AG04450 (cell line): ENCODE measurements at regions not wholly inside any gene's neighbourhood (a gene's known extent, or its start where the extent isn't known, plus 50 kb on each side); places are given as distances from the start of the nearest gene placed in this dataset.

ENCODE experiments used
- CTCF ChIA-PET: fragments of 300-600, 350-600 bp; formaldehyde crosslinking; extraction: SDS; loops from one replicate; lab custom pipeline; 2022; ENCODE audit warnings: antibody characterized with exemption, inconsistent platforms; lab: Charles Lee
- POLR2A ChIA-PET: fragments of 350-600 bp; formaldehyde crosslinking; extraction: SDS; loops from one replicate; lab custom pipeline; 2021; ENCODE audit warnings: antibody characterized with exemption, inconsistent platforms; lab: Yijun Ruan, JAX
- DNase-seq: peaks from one replicate; pipeline ENCODE4 v3.0.0-alpha.2; 2011; ENCODE audit warnings: low read depth, low spot score
- H3K27ac ChIP-seq: one replicate; pipeline ENCODE4 v1.5.1; 2012; ENCODE audit warnings: low read depth, low read length, control low read depth
- H3K27me3 ChIP-seq: one replicate; pipeline ENCODE4 v1.6.0; 2012; ENCODE audit warnings: low read length; ENCODE audit not compliant: control insufficient read depth, insufficient read depth
- H3K4me3 ChIP-seq: 2 replicates; pipeline ENCODE4 v1.5.1; 2011; ENCODE audit warnings: mild to moderate bottlenecking, low read depth, low read length, control low read depth
- H3K9me3 ChIP-seq: 2 replicates; pipeline ENCODE4 v1.5.1; 2012; ENCODE audit warnings: low read length; ENCODE audit not compliant: control insufficient read depth, insufficient read depth
- CTCF ChIP-seq: IDR thresholded peaks from 2 replicates; pipeline ENCODE4 v1.5.1; 2011; ENCODE audit warnings: low read depth, low read length, control low read depth, inconsistent platforms

DNA sequence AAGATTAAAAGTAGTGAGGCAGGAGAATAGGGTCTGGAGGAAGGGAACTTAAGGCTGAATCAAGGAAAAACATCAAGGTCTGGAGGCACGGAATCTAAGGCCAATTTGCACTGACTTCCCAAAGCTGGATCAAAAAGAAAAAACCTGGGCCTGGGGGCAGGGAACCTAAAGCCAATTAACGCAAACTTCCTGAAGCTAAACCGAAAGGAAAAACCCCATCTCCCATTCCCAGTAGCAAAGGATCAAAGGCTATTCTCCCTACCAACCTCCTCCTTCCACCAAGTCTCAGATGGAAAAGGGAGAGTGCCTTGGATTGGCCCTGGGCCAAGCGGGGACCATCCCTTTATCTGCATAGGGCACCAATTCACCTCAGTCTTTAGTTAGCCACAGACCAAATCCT lies 384.2 kb downstream of the GRIN2B start:
- TF ChIP-seq CTCF, result no peak
- H3K4me3 ChIP-seq, result no peak overlapping the region
- ChIA-PET CTCF (no interaction called here), POLR2A (no interaction called here)
- H3K27ac ChIP-seq, result no peak overlapping the region
- DNase-seq, result no peak
- H3K9me3 ChIP-seq, result no peaks in the 10 kb centered on the region
- no peaks in the 10 kb centered on the region for H3K27me3 ChIP-seq

- TF ChIP-seq CTCF, result no peak
- Histone ChIP-seq H3K9me3 (no peaks in the 10 kb centered on the region), H3K4me3 (no peak overlapping the region), H3K27me3 (no peaks in the 10 kb centered on the region), H3K27ac (no peak overlapping the region)
- POLR2A ChIA-PET, result no interaction called here
- CTCF ChIA-PET, result no interaction called here
- DNase-seq, result no peak
These were observed 384.7 kb downstream of the GRIN2B start for GRCh38 chr12:13596714-13597113.

GRCh38 chr12:13595536-13596443 lies 385.6 kb downstream of the GRIN2B start:
- POLR2A ChIA-PET, result interaction anchor here (0.7 kb wide), 1 partner anchor 49 kb away, joined by 3 read pairs; no protein-coding TSS in a partner anchor
- DNase-seq, result no peak
- no peak for TF ChIP-seq CTCF
- no peaks in the 10 kb centered on the region for H3K9me3 ChIP-seq
- H3K4me3 ChIP-seq, result no peak overlapping the region
- no peaks in the 10 kb centered on the region for H3K27me3 ChIP-seq
- no peak overlapping the region for H3K27ac ChIP-seq
- CTCF ChIA-PET, result no interaction called here

DNA sequence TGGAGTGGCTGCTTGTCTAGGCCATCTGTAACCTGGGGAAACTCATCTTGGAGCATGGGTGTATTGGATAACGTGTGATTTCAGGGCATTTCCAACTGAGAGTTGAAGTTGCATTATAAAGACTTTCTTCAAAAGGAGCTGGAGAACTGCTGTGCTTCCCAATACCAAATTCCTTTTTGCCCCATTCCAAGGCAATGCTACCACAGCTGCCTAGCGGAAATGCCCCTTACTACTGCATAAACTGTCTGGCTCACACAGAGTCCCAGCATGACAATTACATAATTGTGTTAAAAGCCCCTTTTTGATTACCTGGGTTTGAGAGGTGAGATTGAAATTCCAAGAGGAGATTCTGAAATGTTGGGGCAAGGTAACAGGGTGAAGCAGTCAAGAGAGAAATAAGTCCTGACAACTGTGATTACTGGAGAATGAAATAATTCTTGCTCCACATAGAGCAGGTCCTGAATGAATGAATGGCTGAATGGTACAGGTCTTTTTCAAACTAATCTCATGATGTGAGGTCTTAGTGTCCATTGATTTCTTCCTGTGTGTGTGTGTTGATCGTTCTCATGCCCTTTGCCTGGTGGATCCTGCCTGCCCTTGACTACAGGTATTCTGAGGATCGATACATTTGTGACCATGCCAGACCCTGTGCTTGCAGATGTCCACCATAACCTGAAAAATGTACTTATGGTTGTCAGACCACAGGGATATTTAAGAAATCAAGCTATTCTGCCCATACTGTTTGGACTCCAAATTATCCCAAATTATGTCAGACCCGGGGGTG lies 386.5 kb downstream of the GRIN2B start:
- Histone ChIP-seq H3K27me3 (no peaks in the 10 kb centered on the region), H3K9me3 (no peaks in the 10 kb centered on the region), H3K4me3 (no peak overlapping the region), H3K27ac (no peak overlapping the region)
- no peak for TF ChIP-seq CTCF
- CTCF ChIA-PET, result no interaction called here
- no peak for DNase-seq
- POLR2A ChIA-PET, result no interaction called here
